Omental fat pad (tissue), 3 donors: ENCODE measurements at regions not wholly inside any gene's neighbourhood (a gene's known extent, or its start where the extent isn't known, plus 50 kb on each side); places are given as distances from the start of the nearest gene placed in this dataset.

ENCODE experiments used
- ATAC-seq: fragments of 150-250 bp; one replicate; pipeline ENCODE4 v1.9.1; 2016; ENCODE audit warnings: mild to moderate bottlenecking, moderate library complexity; ENCODE audit not compliant: low FRiP score
- DNase-seq: peaks from one replicate; pipeline ENCODE4 v3.0.0-alpha.2; 2019; ENCODE audit warnings: low spot score
- TF ChIP-seq, protein P1 (sequence below), 3 donors: fragments of 450-650 bp; IDR thresholded peaks; one replicate each; pipeline ENCODE4 v1.5.1; 2016 to 2017; ENCODE audit warnings: antibody characterized with exemption in 3 of 3, mild to moderate bottlenecking in 3 of 3, moderate library complexity in 2 of 3

DNA sequence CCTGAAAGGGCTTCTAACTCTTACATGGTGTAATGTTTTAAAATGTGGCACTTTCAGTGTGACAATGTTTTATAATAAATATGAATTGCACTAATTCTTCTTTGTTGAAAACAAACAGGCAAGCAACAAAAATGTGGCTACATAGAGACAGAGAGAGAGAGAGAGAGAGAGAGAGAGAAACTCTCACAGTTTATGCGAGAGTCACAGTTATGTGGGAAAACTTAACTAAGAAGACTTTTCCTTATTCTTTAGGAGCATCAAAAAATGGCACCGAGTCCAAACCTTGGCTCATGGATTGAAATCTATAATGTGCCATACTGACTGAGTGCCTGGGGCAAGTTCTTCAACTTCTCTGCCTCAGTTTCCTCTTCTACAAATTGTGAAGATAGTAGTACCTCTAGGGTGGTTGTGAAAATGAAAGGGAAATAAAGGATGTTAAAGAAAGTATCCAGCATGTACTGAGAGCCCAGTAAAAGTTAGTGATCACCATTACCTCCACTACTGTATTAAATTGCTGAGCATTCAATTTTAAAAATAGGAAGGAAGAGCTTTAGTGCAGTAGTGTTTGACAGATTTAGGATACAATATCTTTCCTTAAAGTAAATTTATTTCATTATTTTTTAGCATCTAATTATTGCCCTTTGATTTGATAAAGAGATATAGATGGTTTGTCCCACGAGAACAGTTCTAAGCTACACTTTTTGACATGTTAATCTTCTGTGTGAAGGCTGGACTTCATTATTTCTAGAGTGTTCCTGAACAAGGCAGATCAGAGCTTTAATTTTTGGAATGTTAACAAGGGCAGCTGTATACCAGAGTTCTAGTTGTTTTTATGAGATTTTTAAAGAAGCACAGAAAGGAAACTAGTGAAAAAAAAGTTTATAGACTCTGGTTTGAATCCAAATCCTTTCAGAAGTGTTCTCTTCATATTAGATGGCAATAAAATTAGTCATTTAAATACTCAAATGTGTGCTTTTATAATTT is 187.5 kb upstream of the ANK2 start:
- TF ChIP-seq, protein P1, sequence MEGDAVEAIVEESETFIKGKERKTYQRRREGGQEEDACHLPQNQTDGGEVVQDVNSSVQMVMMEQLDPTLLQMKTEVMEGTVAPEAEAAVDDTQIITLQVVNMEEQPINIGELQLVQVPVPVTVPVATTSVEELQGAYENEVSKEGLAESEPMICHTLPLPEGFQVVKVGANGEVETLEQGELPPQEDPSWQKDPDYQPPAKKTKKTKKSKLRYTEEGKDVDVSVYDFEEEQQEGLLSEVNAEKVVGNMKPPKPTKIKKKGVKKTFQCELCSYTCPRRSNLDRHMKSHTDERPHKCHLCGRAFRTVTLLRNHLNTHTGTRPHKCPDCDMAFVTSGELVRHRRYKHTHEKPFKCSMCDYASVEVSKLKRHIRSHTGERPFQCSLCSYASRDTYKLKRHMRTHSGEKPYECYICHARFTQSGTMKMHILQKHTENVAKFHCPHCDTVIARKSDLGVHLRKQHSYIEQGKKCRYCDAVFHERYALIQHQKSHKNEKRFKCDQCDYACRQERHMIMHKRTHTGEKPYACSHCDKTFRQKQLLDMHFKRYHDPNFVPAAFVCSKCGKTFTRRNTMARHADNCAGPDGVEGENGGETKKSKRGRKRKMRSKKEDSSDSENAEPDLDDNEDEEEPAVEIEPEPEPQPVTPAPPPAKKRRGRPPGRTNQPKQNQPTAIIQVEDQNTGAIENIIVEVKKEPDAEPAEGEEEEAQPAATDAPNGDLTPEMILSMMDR (IDR thresholded peaks at IDR 0.05): no peak
- no peak for ATAC-seq
- DNase-seq: no peak

DNA sequence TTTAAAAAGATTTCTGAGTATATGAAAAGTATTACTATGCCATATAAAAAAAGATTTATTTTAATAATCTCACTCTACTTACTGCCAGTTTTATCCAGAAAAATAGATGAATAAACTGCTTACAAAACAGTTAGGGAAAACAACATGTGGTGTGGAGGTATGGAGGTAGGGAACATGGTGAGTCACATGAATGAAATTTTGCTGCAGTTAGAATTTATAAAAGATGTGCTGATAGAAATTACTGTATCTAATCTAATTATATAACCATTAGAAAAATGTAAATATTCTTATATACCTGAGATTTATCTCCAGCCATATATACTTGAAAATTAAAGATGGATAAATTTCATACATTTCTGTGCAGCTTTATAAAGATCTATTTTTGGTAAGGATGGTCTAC is 184.0 kb upstream of the ANK2 start:
- DNase-seq (no peak), ATAC-seq (no peak)
- TF ChIP-seq, protein P1 (IDR thresholded peaks at IDR 0.05): no peak

DNA sequence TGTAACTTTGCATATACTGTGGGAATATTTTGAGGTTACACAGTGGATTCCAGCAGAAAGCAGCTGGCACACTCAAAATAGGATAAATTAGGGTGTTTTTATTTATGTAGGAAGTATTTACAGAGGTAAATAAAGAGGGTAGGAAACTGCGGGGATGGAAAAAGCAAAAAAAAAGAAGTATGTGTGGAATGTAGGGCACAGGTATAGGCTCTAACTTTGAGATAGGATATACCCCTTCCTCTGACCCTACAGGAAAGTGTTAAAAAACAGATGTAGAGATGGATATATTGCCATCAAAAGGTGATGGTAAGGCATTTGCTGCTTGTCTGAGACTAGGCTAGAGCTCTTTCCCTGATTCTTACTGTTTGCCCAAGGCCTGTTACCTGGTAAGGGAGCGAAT is 173.1 kb upstream of the ANK2 start:
- TF ChIP-seq, protein P1 (IDR thresholded peaks at IDR 0.05): no peak
- no peak for ATAC-seq

DNA sequence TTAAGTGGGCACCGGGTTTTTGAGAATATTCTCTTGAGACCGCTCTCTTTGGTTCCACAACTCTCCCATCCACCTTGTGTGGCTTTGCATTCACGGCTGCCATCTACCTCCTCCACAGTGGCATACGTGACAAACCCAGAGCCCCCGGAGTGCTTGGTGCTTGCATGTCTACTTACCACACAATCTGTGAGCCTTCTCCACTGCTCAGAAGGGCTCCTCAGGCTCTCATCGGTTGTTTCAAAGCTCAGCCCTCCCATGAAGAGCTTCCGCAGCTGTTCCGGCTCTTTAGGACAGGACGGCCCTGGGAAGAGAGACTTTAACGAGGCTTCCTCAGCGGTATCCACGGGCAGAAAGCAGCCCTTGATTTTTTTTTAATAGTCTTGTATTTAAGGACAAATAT is 167.6 kb upstream of the ANK2 start:
- ATAC-seq: no peak
- TF ChIP-seq, protein P1 (IDR thresholded peaks at IDR 0.05): no peak

More for the DNA sequence above, 173.1 kb upstream of the ANK2 start:
- no peak for DNase-seq

DNA sequence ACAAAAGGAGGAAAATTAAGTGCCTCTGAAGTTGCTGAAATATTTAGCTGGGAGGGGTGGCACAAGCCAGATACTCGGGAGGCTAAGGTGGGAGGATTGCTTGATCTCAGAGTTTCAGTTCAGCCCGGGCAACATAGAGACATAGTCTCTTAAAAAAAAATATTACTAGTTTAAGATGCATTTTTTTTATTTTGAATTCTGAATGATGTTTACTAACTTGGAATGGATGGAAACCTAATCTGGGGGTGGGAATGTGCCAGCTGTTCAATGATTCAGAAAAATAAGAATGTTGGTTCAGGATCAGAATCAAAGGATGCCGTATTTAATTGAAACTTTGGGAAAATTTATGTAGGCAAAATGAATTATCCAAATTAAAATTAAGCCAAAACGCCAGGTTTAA is 167.2 kb upstream of the ANK2 start:
- no peak for ATAC-seq
- TF ChIP-seq, protein P1 (IDR thresholded peaks at IDR 0.05): no peak
- no peak for DNase-seq

More for the DNA sequence above, 167.6 kb upstream of the ANK2 start:
- no peak for DNase-seq

DNA sequence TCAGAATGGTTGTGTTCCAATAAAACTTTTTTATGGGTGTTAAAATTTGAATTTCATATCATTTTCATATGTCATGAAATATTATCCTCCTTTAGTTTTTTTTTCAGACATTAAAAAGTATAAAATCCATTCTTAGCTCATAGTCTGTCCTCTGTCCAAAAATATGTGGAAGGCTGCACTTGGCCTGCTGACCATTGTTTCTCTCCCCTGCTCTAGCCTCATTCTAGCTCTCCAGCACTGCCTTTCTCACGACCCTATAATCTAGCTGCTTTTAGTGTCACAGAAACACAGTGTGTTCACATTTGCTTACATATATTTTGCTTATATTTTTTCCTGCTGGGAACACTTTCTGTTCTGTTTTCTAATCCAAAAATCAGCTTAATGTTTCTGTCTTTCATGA is 165.0 kb upstream of the ANK2 start:
- ATAC-seq (no peak), DNase-seq (no peak)
- TF ChIP-seq, protein P1 (IDR thresholded peaks at IDR 0.05): no peak

DNA sequence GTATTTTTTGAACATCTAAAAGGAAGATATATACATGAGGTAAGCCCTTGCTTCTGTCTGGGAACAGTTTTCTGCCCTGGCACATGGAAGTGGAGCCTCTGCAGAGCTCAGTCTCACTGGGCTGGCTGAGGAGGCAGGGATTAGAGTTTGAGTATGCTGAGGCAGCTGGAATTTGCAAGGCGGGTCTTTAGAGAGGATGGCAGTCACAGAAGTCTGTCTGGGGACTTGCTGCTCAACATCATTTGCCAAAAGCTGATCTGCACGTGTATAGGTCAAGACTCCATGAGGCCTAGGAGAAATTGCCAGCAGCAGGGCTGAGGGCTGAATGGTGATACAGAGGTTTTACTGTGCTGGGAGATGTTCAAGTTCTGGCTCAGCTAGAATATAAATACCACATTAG is 163.6 kb upstream of the ANK2 start:
- ATAC-seq (no peak), DNase-seq (no peak)

More for the DNA sequence above, 163.6 kb upstream of the ANK2 start:
- TF ChIP-seq, protein P1 (IDR thresholded peaks at IDR 0.05): no peak
